ENCODE measurements at regions not wholly inside any gene's neighbourhood (a gene's known extent, or its start where the extent isn't known, plus 50 kb on each side); places are given as distances from the start of the nearest gene placed in this dataset.

- no peak overlapping the region for H3K9ac ChIP-seq (ENCODE audit: low read length)
- H3K4me3 ChIP-seq (ENCODE audit: low read depth, low read length) = no peak overlapping the region
- H2AFZ ChIP-seq (ENCODE audit: insufficient read depth, low read length, poor library complexity) = no peak overlapping the region
- H4K8ac ChIP-seq (ENCODE audit: low read depth, low read length) = no peak overlapping the region
- no peak overlapping the region for H2AK5ac ChIP-seq (ENCODE audit: low read length)
- no peak overlapping the region for H3K4me2 ChIP-seq (ENCODE audit: low read length)
- H3K14ac ChIP-seq (ENCODE audit: low read length) = no peak overlapping the region
- H3K79me1 ChIP-seq (ENCODE audit: low read length) = no peaks in the 10 kb centered on the region
- H3K4me1 ChIP-seq (ENCODE audit: control insufficient read depth in 1 of 2, insufficient read depth in 2 of 2, low read length in 2 of 2) = no peaks in the 10 kb centered on the region
- no peak overlapping the region for H4K91ac ChIP-seq (ENCODE audit: low read depth, low read length)
- H3K79me2 ChIP-seq (ENCODE audit: control insufficient read depth, insufficient read depth, low read length, poor library complexity) = no peaks in the 10 kb centered on the region
- no peak overlapping the region for H2BK120ac ChIP-seq (ENCODE audit: insufficient read depth, low read length, poor library complexity)
- no peak for DNase-seq
- no peaks in the 10 kb centered on the region for H3K36me3 ChIP-seq (ENCODE audit: control insufficient read depth in 1 of 2, insufficient read depth in 2 of 2, low read length in 2 of 2)
- no peak overlapping the region for H3K18ac ChIP-seq (ENCODE audit: low read length)
- no peak overlapping the region for H2BK5ac ChIP-seq (ENCODE audit: low read depth, low read length, poor library complexity)
- no CpG with 5 or more reads among the region's 4 CpGs for WGBS (ENCODE audit: extremely low coverage, insufficient coverage, insufficient read length)
- H3K27me3 ChIP-seq (ENCODE audit: insufficient read depth, low read length) = no peaks in the 10 kb centered on the region
- no peaks in the 10 kb centered on the region for H3K9me3 ChIP-seq (ENCODE audit: insufficient read depth, low read depth, low read length)
- no peak overlapping the region for H4K12ac ChIP-seq (ENCODE audit: low read depth, low read length)
- no peak overlapping the region for H3K27ac ChIP-seq (ENCODE audit: low read depth, low read length)
- H3K4ac ChIP-seq (ENCODE audit: low read depth, low read length) = no peak overlapping the region
- no peak overlapping the region for H2BK12ac ChIP-seq (ENCODE audit: low read length)
- no peak overlapping the region for H3K23ac ChIP-seq (ENCODE audit: low read length)
Measured at GRCh38 chr13:97723655-97724054, 229.8 kb upstream of the IPO5 start.

GRCh38 chr13:97724450-97724849, 229.0 kb upstream of the IPO5 start:
- DNase-seq = no peak
- Histone ChIP-seq H3K4ac (ENCODE audit: low read depth, low read length) (no peak overlapping the region), H3K27me3 (ENCODE audit: insufficient read depth, low read length) (no peaks in the 10 kb centered on the region), H3K14ac (ENCODE audit: low read length) (no peak overlapping the region), H3K18ac (ENCODE audit: low read length) (no peak overlapping the region), H3K9ac (ENCODE audit: low read length) (no peak overlapping the region), H3K23ac (ENCODE audit: low read length) (no peak overlapping the region), H3K4me3 (ENCODE audit: low read depth, low read length) (no peak overlapping the region), H2BK12ac (ENCODE audit: low read length) (no peak overlapping the region), H2AK5ac (ENCODE audit: low read length) (no peak overlapping the region), H3K79me2 (ENCODE audit: control insufficient read depth, insufficient read depth, low read length, poor library complexity) (no peaks in the 10 kb centered on the region), H2BK120ac (ENCODE audit: insufficient read depth, low read length, poor library complexity) (no peak overlapping the region), H3K4me1 (ENCODE audit: control insufficient read depth in 1 of 2, insufficient read depth in 2 of 2, low read length in 2 of 2) (no peaks in the 10 kb centered on the region), H3K4me2 (ENCODE audit: low read length) (no peak overlapping the region), H3K79me1 (ENCODE audit: low read length) (no peaks in the 10 kb centered on the region), H3K27ac (ENCODE audit: low read depth, low read length) (no peak overlapping the region), H4K8ac (ENCODE audit: low read depth, low read length) (no peak overlapping the region), H2BK5ac (ENCODE audit: low read depth, low read length, poor library complexity) (no peak overlapping the region), H4K91ac (ENCODE audit: low read depth, low read length) (no peak overlapping the region), H3K36me3 (ENCODE audit: control insufficient read depth in 1 of 2, insufficient read depth in 2 of 2, low read length in 2 of 2) (no peaks in the 10 kb centered on the region), H4K12ac (ENCODE audit: low read depth, low read length) (no peak overlapping the region), H2AFZ (ENCODE audit: insufficient read depth, low read length, poor library complexity) (no peak overlapping the region), H3K9me3 (ENCODE audit: insufficient read depth, low read depth, low read length) (no peaks in the 10 kb centered on the region)
- no CpG with 5 or more reads among the region's 2 CpGs for WGBS (ENCODE audit: extremely low coverage, insufficient coverage, insufficient read length)

GRCh38 chr13:97726664-97727280, 226.7 kb upstream of the IPO5 start:
- no peaks in the 10 kb centered on the region for H3K27me3 ChIP-seq (ENCODE audit: insufficient read depth, low read length)
- no peak overlapping the region for H3K23ac ChIP-seq (ENCODE audit: low read length)
- no CpG with 5 or more reads among the region's 4 CpGs for WGBS (ENCODE audit: extremely low coverage, insufficient coverage, insufficient read length)

GRCh38 chr13:97727991-97728390, 225.5 kb upstream of the IPO5 start:
- Histone ChIP-seq H2BK120ac (ENCODE audit: insufficient read depth, low read length, poor library complexity) (no peak overlapping the region), H3K4me2 (ENCODE audit: low read length) (no peak overlapping the region), H3K36me3 (ENCODE audit: control insufficient read depth in 1 of 2, insufficient read depth in 2 of 2, low read length in 2 of 2) (no peaks in the 10 kb centered on the region), H2BK12ac (ENCODE audit: low read length) (no peak overlapping the region), H2BK5ac (ENCODE audit: low read depth, low read length, poor library complexity) (no peak overlapping the region), H4K12ac (ENCODE audit: low read depth, low read length) (no peak overlapping the region), H3K14ac (ENCODE audit: low read length) (no peak overlapping the region), H3K4me3 (ENCODE audit: low read depth, low read length) (no peak overlapping the region), H3K18ac (ENCODE audit: low read length) (no peak overlapping the region), H3K79me1 (ENCODE audit: low read length) (no peaks in the 10 kb centered on the region), H2AK5ac (ENCODE audit: low read length) (no peak overlapping the region), H3K9ac (ENCODE audit: low read length) (no peak overlapping the region), H3K27ac (ENCODE audit: low read depth, low read length) (no peak overlapping the region), H3K4me1 (ENCODE audit: control insufficient read depth in 1 of 2, insufficient read depth in 2 of 2, low read length in 2 of 2) (no peaks in the 10 kb centered on the region), H4K91ac (ENCODE audit: low read depth, low read length) (no peak overlapping the region), H3K79me2 (ENCODE audit: control insufficient read depth, insufficient read depth, low read length, poor library complexity) (no peaks in the 10 kb centered on the region), H4K8ac (ENCODE audit: low read depth, low read length) (no peak overlapping the region), H3K9me3 (ENCODE audit: insufficient read depth, low read depth, low read length) (peaks cover 2% of the 10 kb centered on the region), H3K23ac (ENCODE audit: low read length) (no peak overlapping the region), H3K4ac (ENCODE audit: low read depth, low read length) (no peak overlapping the region), H3K27me3 (ENCODE audit: insufficient read depth, low read length) (no peaks in the 10 kb centered on the region), H2AFZ (ENCODE audit: insufficient read depth, low read length, poor library complexity) (no peak overlapping the region)
- DNase-seq = no peak
- no CpG with 5 or more reads among the region's 4 CpGs for WGBS (ENCODE audit: extremely low coverage, insufficient coverage, insufficient read length)

More at GRCh38 chr13:97726664-97727280, 226.7 kb upstream of the IPO5 start:
- Histone ChIP-seq H2AFZ (ENCODE audit: insufficient read depth, low read length, poor library complexity) (no peak overlapping the region), H3K9ac (ENCODE audit: low read length) (no peak overlapping the region), H2BK5ac (ENCODE audit: low read depth, low read length, poor library complexity) (no peak overlapping the region), H3K14ac (ENCODE audit: low read length) (no peak overlapping the region), H2BK12ac (ENCODE audit: low read length) (no peak overlapping the region), H3K4me2 (ENCODE audit: low read length) (no peak overlapping the region), H3K4me3 (ENCODE audit: low read depth, low read length) (no peak overlapping the region), H4K12ac (ENCODE audit: low read depth, low read length) (no peak overlapping the region), H2AK5ac (ENCODE audit: low read length) (no peak overlapping the region), H3K79me2 (ENCODE audit: control insufficient read depth, insufficient read depth, low read length, poor library complexity) (no peaks in the 10 kb centered on the region), H3K36me3 (ENCODE audit: control insufficient read depth in 1 of 2, insufficient read depth in 2 of 2, low read length in 2 of 2) (no peaks in the 10 kb centered on the region), H3K4me1 (ENCODE audit: control insufficient read depth in 1 of 2, insufficient read depth in 2 of 2, low read length in 2 of 2) (no peaks in the 10 kb centered on the region), H4K8ac (ENCODE audit: low read depth, low read length) (no peak overlapping the region), H3K18ac (ENCODE audit: low read length) (no peak overlapping the region), H3K27ac (ENCODE audit: low read depth, low read length) (no peak overlapping the region), H4K91ac (ENCODE audit: low read depth, low read length) (no peak overlapping the region), H2BK120ac (ENCODE audit: insufficient read depth, low read length, poor library complexity) (no peak overlapping the region), H3K9me3 (ENCODE audit: insufficient read depth, low read depth, low read length) (peaks cover 2% of the 10 kb centered on the region), H3K4ac (ENCODE audit: low read depth, low read length) (no peak overlapping the region), H3K79me1 (ENCODE audit: low read length) (no peaks in the 10 kb centered on the region)
- DNase-seq = peak in 1 of 2 donors; percentile 46
